Mesodermal cell (in vitro differentiated cells): ENCODE measurements at regions not wholly inside any gene's neighbourhood (a gene's known extent, or its start where the extent isn't known, plus 50 kb on each side); places are given as distances from the start of the nearest gene placed in this dataset.

ENCODE experiments used
- H3K27ac ChIP-seq: 2 replicates; pipeline ENCODE4 v1.7.0; 2013; ENCODE audit warnings: mild to moderate bottlenecking, low read depth, low read length, moderate library complexity; ENCODE audit not compliant: severe bottlenecking
- H3K36me3 ChIP-seq: 2 replicates; pipeline ENCODE4 v1.7.1; 2013; ENCODE audit warnings: mild to moderate bottlenecking, low read length, moderate library complexity; ENCODE audit not compliant: control insufficient read depth, insufficient read depth
- H3K4me1 ChIP-seq: one replicate; pipeline ENCODE4 v1.7.1; 2013; ENCODE audit warnings: mild to moderate bottlenecking, low read length; ENCODE audit not compliant: insufficient read depth, control insufficient read depth, poor library complexity, severe bottlenecking
- H3K4me3 ChIP-seq: 2 replicates; pipeline ENCODE4 v1.7.0; 2013; ENCODE audit warnings: low read length, control low read depth, mild to moderate bottlenecking; ENCODE audit not compliant: insufficient read depth, poor library complexity, severe bottlenecking; ENCODE audit errors: extremely low read depth
- H3K9me3 ChIP-seq: 2 replicates; pipeline ENCODE4 v1.7.1; 2013; ENCODE audit warnings: mild to moderate bottlenecking, low read length, moderate library complexity; ENCODE audit not compliant: control insufficient read depth
- WGBS, 2 experiments: methylation state at CpG; one replicate each; pipeline ENCODE4 v1.1.5; 2013; ENCODE audit warnings: missing lambda C conversion rate in 2 of 2; ENCODE audit not compliant: insufficient coverage in 2 of 2; 5-methylcytosine and 5-hydroxymethylcytosine counted together

GRCh38 chr9:31467075-31467474 lies 917.4 kb upstream of the ACO1 start:
- Histone ChIP-seq H3K27ac (no peak overlapping the region), H3K4me3 (no peak overlapping the region), H3K4me1 (no peaks in the 10 kb centered on the region), H3K36me3 (no peaks in the 10 kb centered on the region), H3K9me3 (peaks cover 3% of the 10 kb centered on the region)
- 82 to 89% methylated on average over 4 of the region's 4 CpGs for WGBS, 2 experiments

DNA sequence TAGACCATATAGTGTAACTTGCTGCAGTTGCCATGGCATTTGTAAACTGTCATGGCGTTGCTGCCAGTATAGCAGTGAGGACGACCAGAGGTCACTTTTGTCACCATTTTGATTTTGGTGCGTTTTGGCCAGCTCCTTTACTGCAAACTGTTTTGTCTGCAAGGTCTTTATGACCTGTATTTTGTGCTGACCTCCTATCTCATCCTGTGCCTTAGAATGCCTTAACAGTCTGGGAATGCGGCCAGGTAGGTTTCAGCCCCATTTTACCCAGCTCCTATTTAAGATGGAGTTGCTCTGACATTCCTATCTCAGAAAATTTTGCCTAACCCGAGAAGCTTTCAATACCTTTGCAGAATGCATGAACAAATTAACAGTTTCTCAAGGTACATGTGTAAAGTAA lies 914.4 kb upstream of the ACO1 start:
- WGBS, 2 experiments: 89 to 90% methylated on average over 4 of the region's 5 CpGs

GRCh38 chr9:31471010-31471409 lies 913.4 kb upstream of the ACO1 start:
- H3K36me3 ChIP-seq: no peaks in the 10 kb centered on the region
- H3K4me1 ChIP-seq: no peaks in the 10 kb centered on the region
- no peak overlapping the region for H3K4me3 ChIP-seq
- H3K9me3 ChIP-seq: no peaks in the 10 kb centered on the region
- 85 to 97% methylated on average over 6 of the region's 7 CpGs for WGBS, 2 experiments
- no peak overlapping the region for H3K27ac ChIP-seq

More for the DNA sequence above, 914.4 kb upstream of the ACO1 start:
- Histone ChIP-seq H3K36me3 (no peaks in the 10 kb centered on the region), H3K9me3 (peaks cover 3% of the 10 kb centered on the region), H3K27ac (no peak overlapping the region), H3K4me1 (no peaks in the 10 kb centered on the region), H3K4me3 (no peak overlapping the region)

DNA sequence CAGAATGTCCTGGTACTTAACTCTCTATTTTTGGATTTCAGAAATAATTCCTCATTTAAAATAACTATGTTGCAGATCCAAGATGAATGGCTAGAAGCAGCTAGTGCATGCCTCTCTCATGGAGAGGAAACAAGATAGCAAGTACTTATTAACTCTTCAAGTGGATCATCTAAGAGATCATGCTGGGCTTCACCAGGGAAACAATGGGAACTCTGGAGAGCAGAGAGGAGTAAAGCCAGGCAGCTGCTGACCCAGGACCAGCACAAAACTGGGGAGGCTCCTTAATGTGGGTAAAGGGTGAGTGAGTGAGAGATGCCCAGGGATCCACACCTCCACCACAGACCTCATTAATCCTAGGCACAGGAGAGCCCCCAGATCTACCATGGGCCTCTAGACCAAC lies 897.8 kb upstream of the ACO1 start:
- H3K4me1 ChIP-seq: no peaks in the 10 kb centered on the region
- no peak overlapping the region for H3K27ac ChIP-seq
- H3K36me3 ChIP-seq: no peaks in the 10 kb centered on the region
- H3K9me3 ChIP-seq: no peaks in the 10 kb centered on the region
- no peak overlapping the region for H3K4me3 ChIP-seq

GRCh38 chr9:31490551-31491106 lies 893.8 kb upstream of the ACO1 start:
- no peak overlapping the region for H3K27ac ChIP-seq
- no peaks in the 10 kb centered on the region for H3K36me3 ChIP-seq
- H3K4me3 ChIP-seq: no peak overlapping the region
- no peaks in the 10 kb centered on the region for H3K4me1 ChIP-seq
- H3K9me3 ChIP-seq: no peaks in the 10 kb centered on the region
- 90% methylated on average over 1 to 2 of the region's 4 CpGs for WGBS, 2 experiments

DNA sequence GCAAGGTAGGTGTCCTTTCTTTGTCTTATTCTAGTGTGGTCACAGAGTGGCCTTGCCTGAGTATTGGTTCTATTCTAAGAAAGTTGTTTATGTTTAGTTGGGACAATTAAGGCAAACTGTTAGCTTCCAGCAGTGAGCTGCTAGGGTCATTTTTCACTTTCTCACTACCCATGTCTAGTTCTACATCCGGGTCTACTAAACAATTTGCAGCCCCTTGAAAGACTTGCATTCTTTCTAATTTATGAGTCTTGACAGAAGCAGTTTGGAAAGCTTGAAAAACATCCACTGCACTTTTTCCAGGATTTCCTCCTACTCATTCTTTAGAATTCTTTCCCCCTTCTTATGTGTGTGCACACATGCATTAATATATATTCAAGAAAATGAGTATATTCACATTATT lies 892.2 kb upstream of the ACO1 start:
- H3K36me3 ChIP-seq: no peaks in the 10 kb centered on the region
- H3K27ac ChIP-seq: no peak overlapping the region
- no peaks in the 10 kb centered on the region for H3K4me1 ChIP-seq
- H3K9me3 ChIP-seq: no peaks in the 10 kb centered on the region
- 60% methylated on average over 1 of the region's 1 CpG; no CpG with 5 or more reads in 1 of the 2 experiments for WGBS, 2 experiments
- H3K4me3 ChIP-seq: no peak overlapping the region

- no peak overlapping the region for H3K4me3 ChIP-seq
- no peaks in the 10 kb centered on the region for H3K36me3 ChIP-seq
- H3K9me3 ChIP-seq: no peaks in the 10 kb centered on the region
- no peak overlapping the region for H3K27ac ChIP-seq
- no peaks in the 10 kb centered on the region for H3K4me1 ChIP-seq
- no CpG with 5 or more reads among the region's 1 CpG for WGBS, 2 experiments
Measured at GRCh38 chr9:31500422-31500821, 884.0 kb upstream of the ACO1 start.

DNA sequence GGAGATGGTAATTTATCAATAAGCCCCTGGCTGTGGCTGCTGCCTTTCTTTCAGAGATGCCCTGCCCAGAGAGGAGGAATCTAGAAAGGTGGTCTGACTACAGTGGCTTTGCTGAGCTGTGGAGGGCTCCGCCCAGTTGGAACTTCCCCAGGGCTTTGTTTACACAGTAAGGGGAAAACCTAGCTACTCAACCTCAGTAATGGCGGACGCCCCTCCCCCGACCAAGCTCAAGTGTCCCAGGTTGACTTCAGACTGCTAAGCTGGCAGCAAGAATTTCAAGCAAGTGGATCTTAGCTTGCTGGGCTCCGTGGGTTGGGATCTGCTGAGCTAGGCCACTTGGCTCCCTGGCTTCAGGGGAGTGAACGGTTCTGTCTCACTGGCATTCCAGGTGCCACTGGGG lies 865.4 kb upstream of the ACO1 start:
- no peaks in the 10 kb centered on the region for H3K36me3 ChIP-seq
- H3K9me3 ChIP-seq: no peaks in the 10 kb centered on the region
- H3K4me1 ChIP-seq: no peaks in the 10 kb centered on the region
- 85 to 97% methylated on average over 6 of the region's 6 CpGs for WGBS, 2 experiments
- no peak overlapping the region for H3K4me3 ChIP-seq
- no peak overlapping the region for H3K27ac ChIP-seq

GRCh38 chr9:31519424-31519823 lies 865.0 kb upstream of the ACO1 start:
- no peak overlapping the region for H3K27ac ChIP-seq
- no peaks in the 10 kb centered on the region for H3K9me3 ChIP-seq
- H3K4me1 ChIP-seq: no peaks in the 10 kb centered on the region
- WGBS, 2 experiments: 75 to 82% methylated on average over 4 of the region's 5 CpGs
- H3K4me3 ChIP-seq: no peak overlapping the region
- no peaks in the 10 kb centered on the region for H3K36me3 ChIP-seq

DNA sequence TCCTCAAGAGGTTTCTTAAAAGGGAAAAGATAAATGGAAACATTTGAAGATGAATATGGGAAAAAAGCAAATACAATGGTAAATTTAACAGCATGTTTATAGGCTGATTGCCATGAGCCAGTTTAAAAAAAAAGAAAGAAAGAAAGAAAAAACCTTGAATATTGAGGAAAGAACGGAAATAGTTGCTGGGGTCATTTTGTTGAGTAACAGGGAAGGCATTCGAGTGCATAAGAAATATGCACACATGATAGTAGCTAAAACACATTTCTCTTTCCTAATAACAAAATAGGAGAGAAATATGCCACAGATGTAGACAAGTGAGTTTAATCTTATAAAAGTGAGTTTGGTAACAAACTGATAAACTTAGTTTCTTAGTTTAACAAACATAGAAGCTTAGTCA lies 864.6 kb upstream of the ACO1 start:
- no peaks in the 10 kb centered on the region for H3K9me3 ChIP-seq
- no peaks in the 10 kb centered on the region for H3K4me1 ChIP-seq
- H3K4me3 ChIP-seq: no peak overlapping the region
- no CpG with 5 or more reads among the region's 2 CpGs for WGBS, 2 experiments
- H3K27ac ChIP-seq: no peak overlapping the region
- no peaks in the 10 kb centered on the region for H3K36me3 ChIP-seq

DNA sequence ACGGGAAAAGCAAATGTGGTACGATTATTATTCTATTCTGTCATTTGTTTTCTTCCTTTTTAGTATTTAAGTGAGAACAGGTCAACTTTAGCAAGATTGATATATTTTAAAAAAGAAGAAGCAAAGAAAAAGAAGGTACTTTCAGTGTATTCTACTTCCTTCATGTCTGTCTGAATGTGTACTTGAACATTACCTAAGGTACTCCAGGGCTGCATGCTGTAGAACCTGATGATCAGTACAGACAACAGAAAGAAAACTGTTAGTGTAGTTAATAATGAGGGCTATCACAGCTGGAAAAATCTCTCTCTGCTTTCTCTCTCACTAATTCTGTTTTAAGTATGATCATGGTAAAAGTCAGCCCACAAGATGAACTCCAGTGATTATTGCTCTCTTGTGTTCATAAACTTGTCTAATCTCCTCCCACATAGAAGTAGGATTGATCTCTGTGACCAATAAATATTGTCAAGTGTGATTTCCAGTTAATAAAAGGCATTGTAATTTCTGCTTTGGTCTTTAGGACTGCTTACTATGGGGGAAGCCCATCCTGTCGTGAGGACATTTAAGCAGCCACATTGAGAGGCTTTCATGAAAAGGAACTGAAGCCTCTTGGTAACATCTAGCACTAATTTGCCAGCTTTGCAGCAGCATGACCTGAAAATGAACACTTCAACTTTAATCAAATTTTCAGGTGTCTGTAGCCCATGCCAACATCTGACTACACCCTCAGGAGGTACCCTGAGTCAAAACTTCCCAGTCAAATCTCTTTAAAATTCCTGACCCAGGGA lies 864.0 kb upstream of the ACO1 start:
- Histone ChIP-seq H3K4me3 (no peak overlapping the region), H3K4me1 (no peaks in the 10 kb centered on the region), H3K9me3 (no peaks in the 10 kb centered on the region), H3K36me3 (no peaks in the 10 kb centered on the region), H3K27ac (no peak overlapping the region)
- WGBS, 2 experiments: 80 to 100% methylated on average over 1 of the region's 3 CpGs
